PC-3 (cell line): ENCODE measurements at regions not wholly inside any gene's neighbourhood (a gene's known extent, or its start where the extent isn't known, plus 50 kb on each side); places are given as distances from the start of the nearest gene placed in this dataset.
"Not testable (repeated sequence)": the region's sequence is repeated elsewhere in the genome, so short reads cannot be mapped to it uniquely, and the experiment has no call there.

Experiments used
- ATAC-seq: fragments of 200-7000 bp; cut with Tn5 transposase; 2 replicates; pipeline ENCODE4 v1.9.1; 2020; ENCODE audit warnings: mild to moderate bottlenecking, moderate library complexity
- BruUV-seq: library from RNA; stranded (reverse); fragments of 400-500 nt; replicated peaks from 2 replicates; lab custom pipeline; 2021; lab: Mats Ljungman, UMichigan
- CTCF ChIA-PET: fragments of 300-600 bp; sonication (Branson Sonifier 250); formaldehyde crosslinking; loops from one replicate; lab custom pipeline; 2022; ENCODE audit warnings: antibody characterized with exemption; lab: Charles Lee
- POLR2A ChIA-PET: fragments of 300-600 bp; sonication (Branson Sonifier 250); formaldehyde crosslinking; loops from one replicate; lab custom pipeline; 2022; ENCODE audit warnings: antibody characterized with exemption; ENCODE audit not compliant: unreplicated experiment; lab: Charles Lee
- DNase-seq: peaks from one replicate; pipeline ENCODE4 v3.0.0-alpha.2; 2015
- H2AFZ ChIP-seq: fragments of 300-600 bp; sonication (generic); 2 replicates; pipeline ENCODE4 v1.6.0; 2016; ENCODE audit warnings: antibody characterized with exemption, low read length
- H3F3A ChIP-seq: fragments of 300-600 bp; sonication (generic); one replicate; pipeline ENCODE4 v1.6.0; 2017; ENCODE audit warnings: antibody characterized with exemption, low read length, control low read depth, mild to moderate bottlenecking; ENCODE audit not compliant: unreplicated experiment
- H3K27ac ChIP-seq: fragments of 300-600 bp; sonication (generic); 2 replicates; pipeline ENCODE4 v1.5.1; 2016; ENCODE audit warnings: mild to moderate bottlenecking, low read length
- H3K27me3 ChIP-seq: fragments of 300-600 bp; sonication (generic); 2 replicates; pipeline ENCODE4 v1.6.1; 2016; ENCODE audit warnings: low read length, mixed read lengths
- H3K36me3 ChIP-seq: fragments of 300-600 bp; sonication (generic); 2 replicates; pipeline ENCODE4 v1.6.1; 2016; ENCODE audit warnings: low read depth, mixed run types, low read length, mixed read lengths
- H3K4me1 ChIP-seq: fragments of 300-600 bp; sonication (generic); 2 replicates; pipeline ENCODE4 v1.5.1; 2016; ENCODE audit warnings: low read length; ENCODE audit not compliant: insufficient read depth
- H3K4me2 ChIP-seq: fragments of 300-600 bp; sonication (generic); 2 replicates; pipeline ENCODE4 v1.6.0; 2016; ENCODE audit warnings: low read length
- H3K4me3 ChIP-seq: fragments of 300-600 bp; sonication (generic); 2 replicates; pipeline ENCODE4 v1.5.1; 2016; ENCODE audit warnings: mild to moderate bottlenecking, low read length, mixed read lengths
- H3K79me2 ChIP-seq: fragments of 300-600 bp; sonication (generic); 2 replicates; pipeline ENCODE4 v1.6.1; 2017; ENCODE audit warnings: low read length, mixed read lengths
- H3K9ac ChIP-seq: fragments of 300-600 bp; sonication (generic); 2 replicates; pipeline ENCODE4 v1.6.0; 2016; ENCODE audit warnings: mild to moderate bottlenecking, low read length
- H3K9me2 ChIP-seq: fragments of 300-600 bp; sonication (generic); replicated peaks from 2 replicates; pipeline ENCODE4 v1.6.1; 2016; ENCODE audit warnings: mixed run types, low read length, mixed read lengths
- H3K9me3 ChIP-seq: fragments of 300-600 bp; sonication (generic); 2 replicates; pipeline ENCODE4 v1.6.1; 2016; ENCODE audit warnings: low read length, mixed read lengths
- H4K20me1 ChIP-seq: fragments of 300-600 bp; sonication (generic); 2 replicates; pipeline ENCODE4 v1.6.1; 2016; ENCODE audit warnings: low read length, mixed read lengths
- EZH2 ChIP-seq: fragments of 300-600 bp; sonication (generic); IDR thresholded peaks from one replicate; pipeline ENCODE4 v1.6.1; 2017; ENCODE audit warnings: antibody characterized with exemption, mild to moderate bottlenecking, low read length; ENCODE audit not compliant: unreplicated experiment
- EZH2phosphoT487 ChIP-seq: fragments of 300-600 bp; sonication (generic); IDR thresholded peaks from 2 replicates; pipeline ENCODE4 v1.6.1; 2018; ENCODE audit warnings: mild to moderate bottlenecking, antibody characterized with exemption, low read length, borderline replicate concordance
- intact Hi-C: fragments of 100-400 bp; cut with micrococcal nuclease; formaldehyde crosslinking; loops from 2 replicates; pipeline ENCODE4 v1.9.0; 2023
- TF ChIP-seq, protein P1 (sequence below): fragments of 300-600 bp; sonication (generic); conservative IDR thresholded peaks from 2 replicates; pipeline ENCODE4 v1.5.1; 2017; ENCODE audit warnings: antibody characterized with exemption, low read depth, mild to moderate bottlenecking, low read length

DNA sequence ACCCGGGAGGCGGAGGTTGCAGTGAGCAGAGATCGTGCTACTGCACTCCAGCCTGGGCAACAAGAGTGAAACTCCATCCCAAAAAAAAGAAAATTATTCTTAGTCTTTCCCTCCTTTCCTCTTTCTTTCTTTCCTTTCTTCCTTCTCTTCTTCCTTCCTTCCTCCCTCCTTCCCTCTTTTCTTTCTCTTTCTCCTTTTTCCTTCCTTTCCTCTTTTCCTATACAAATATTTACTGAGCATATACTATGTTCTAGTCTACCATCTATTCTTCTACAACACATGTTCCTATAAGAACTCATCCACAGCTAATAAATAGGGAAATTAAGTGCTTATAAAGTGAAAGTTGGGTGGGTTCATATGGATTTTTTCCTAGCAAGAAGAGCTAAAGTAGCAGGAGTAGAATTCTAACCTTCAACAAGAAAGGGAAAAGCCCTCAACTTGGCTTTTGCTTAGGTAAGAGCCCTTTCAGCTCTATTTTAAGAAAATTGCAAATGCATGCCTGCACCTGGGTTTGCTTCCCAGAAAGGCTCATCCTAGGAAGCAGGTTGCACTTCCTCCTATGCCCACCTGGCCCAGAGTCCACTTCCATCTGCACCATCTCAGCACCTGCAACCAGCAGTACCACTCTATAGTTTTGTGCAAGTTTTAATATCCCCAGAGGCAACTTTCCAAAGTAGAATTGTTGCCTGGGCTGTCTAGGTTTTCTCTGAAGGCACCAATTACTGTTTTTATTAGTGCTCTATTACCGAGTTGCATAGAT is 122.0 kb upstream of the CCND2 start:
- Histone ChIP-seq H3K4me1 (no peaks in the 10 kb centered on the region), H3K9me3 (no peaks in the 10 kb centered on the region), H3K36me3 (no peaks in the 10 kb centered on the region), H2AFZ (no peak overlapping the region), H3K9ac (no peak overlapping the region), H3F3A (no peaks in the 10 kb centered on the region), H3K27ac (no peak overlapping the region), H3K9me2 (no peaks in the 10 kb centered on the region), H3K79me2 (no peaks in the 10 kb centered on the region), H3K4me3 (no peak overlapping the region), H3K4me2 (no peak overlapping the region), H3K27me3 (peaks cover 7% of the 10 kb centered on the region), H4K20me1 (no peaks in the 10 kb centered on the region)
- intact Hi-C loops: no loop called here
- CTCF ChIA-PET: no interaction called here
- ATAC-seq: no peak
- no peak for TF ChIP-seq EZH2phosphoT487
- TF ChIP-seq, protein P1, sequence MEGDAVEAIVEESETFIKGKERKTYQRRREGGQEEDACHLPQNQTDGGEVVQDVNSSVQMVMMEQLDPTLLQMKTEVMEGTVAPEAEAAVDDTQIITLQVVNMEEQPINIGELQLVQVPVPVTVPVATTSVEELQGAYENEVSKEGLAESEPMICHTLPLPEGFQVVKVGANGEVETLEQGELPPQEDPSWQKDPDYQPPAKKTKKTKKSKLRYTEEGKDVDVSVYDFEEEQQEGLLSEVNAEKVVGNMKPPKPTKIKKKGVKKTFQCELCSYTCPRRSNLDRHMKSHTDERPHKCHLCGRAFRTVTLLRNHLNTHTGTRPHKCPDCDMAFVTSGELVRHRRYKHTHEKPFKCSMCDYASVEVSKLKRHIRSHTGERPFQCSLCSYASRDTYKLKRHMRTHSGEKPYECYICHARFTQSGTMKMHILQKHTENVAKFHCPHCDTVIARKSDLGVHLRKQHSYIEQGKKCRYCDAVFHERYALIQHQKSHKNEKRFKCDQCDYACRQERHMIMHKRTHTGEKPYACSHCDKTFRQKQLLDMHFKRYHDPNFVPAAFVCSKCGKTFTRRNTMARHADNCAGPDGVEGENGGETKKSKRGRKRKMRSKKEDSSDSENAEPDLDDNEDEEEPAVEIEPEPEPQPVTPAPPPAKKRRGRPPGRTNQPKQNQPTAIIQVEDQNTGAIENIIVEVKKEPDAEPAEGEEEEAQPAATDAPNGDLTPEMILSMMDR: no peak
- no peak for TF ChIP-seq EZH2
- BruUV-seq: no TSS peak
- DNase-seq: no peak
- POLR2A ChIA-PET: no interaction called here

DNA sequence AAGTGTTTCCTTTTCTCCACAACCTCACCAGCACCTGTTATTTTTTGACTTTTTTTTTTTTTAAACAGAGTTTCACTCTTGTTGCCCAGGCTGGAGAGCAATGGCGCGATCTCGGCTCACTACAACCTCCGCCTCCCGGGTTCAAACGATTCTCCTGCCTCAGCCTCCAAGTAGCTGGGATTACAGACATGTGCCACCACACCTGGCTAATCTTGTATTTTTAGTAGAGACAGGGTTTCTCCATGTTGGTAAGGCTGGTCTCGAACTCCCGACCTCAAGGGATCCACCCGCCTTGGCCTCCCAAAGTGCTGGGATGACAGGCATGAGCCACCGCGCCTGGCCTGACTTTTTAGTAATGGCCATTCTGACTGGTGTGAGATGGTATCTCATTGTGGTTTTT is 123.2 kb upstream of the CCND2 start:
- H3K9me3 ChIP-seq, H4K20me1 ChIP-seq, intact Hi-C loops, H3K27ac ChIP-seq, H3K4me2 ChIP-seq, BruUV-seq, H2AFZ ChIP-seq, H3K4me3 ChIP-seq, DNase-seq, H3K36me3 ChIP-seq, H3F3A ChIP-seq, POLR2A ChIA-PET, H3K4me1 ChIP-seq, H3K79me2 ChIP-seq, H3K9ac ChIP-seq, ATAC-seq, CTCF ChIA-PET, H3K9me2 ChIP-seq: not testable (repeated sequence)
- peaks cover 11% of the 10 kb centered on the region; the same call in 1 of the 2 replicates for H3K27me3 ChIP-seq

DNA sequence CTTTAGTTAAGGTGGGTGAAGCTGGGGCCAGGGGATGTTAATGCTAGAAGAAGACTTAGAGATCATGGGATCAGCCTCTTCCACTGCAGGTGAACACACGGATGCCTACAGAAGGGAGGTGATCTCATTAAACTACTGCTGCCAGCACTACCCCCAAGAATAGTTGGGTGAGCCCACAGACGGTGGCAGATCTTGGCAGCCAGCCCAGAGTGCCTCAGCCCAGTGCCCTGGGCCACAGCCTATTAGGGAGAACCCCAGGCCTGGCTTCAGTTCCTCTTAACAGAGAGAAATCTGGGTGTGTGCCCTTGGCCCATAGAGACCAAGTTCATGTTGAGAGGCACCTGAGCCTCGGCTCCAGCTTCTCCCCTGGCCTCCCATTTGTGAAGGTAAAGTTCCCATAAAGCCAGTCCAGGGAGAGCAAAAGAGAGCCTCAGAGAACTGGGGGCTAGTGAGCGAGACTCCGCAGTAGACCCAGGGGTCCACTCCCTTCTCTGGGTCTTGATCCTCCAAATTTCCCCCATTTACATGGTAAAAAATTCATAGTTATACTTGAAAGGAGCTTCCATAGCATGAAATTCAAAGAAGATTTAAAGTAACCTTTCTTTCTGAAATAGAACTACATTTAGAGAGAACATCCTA is 125.0 kb upstream of the CCND2 start:
- Histone ChIP-seq H3K27me3 (0 out of 2 replicates have a peak, but pooled peaks cover 7% of the 10 kb centered on the region), H3K9me3 (no peaks in the 10 kb centered on the region), H3K27ac (no peak overlapping the region), H3K9ac (no peak overlapping the region), H3K4me3 (no peak overlapping the region), H3F3A (no peaks in the 10 kb centered on the region), H3K9me2 (no peaks in the 10 kb centered on the region), H3K36me3 (no peaks in the 10 kb centered on the region), H3K79me2 (no peaks in the 10 kb centered on the region), H3K4me1 (no peaks in the 10 kb centered on the region), H2AFZ (no peak overlapping the region), H4K20me1 (no peaks in the 10 kb centered on the region), H3K4me2 (no peak overlapping the region)
- POLR2A ChIA-PET: no interaction called here
- DNase-seq: no peak
- no peak for TF ChIP-seq EZH2phosphoT487
- ATAC-seq: no peak
- CTCF ChIA-PET: no interaction called here
- intact Hi-C loops: no loop called here
- BruUV-seq: no TSS peak
